IPS DF 6.9 (cell line): ENCODE measurements at regions not wholly inside any gene's neighbourhood (a gene's known extent, or its start where the extent isn't known, plus 50 kb on each side); places are given as distances from the start of the nearest gene placed in this dataset.

Source experiments
- DNase-seq: peaks from one replicate; pipeline ENCODE4 v3.0.0-alpha.2; 2013; ENCODE audit warnings: low read depth, low spot score
- H3K27ac ChIP-seq: one replicate; pipeline ENCODE4 v1.5.1; 2013; ENCODE audit warnings: low read length, control low read depth
- H3K27me3 ChIP-seq: 2 replicates; pipeline ENCODE4 v1.6.1; 2013; ENCODE audit warnings: mild to moderate bottlenecking, low read length; ENCODE audit not compliant: control insufficient read depth, insufficient read depth
- H3K36me3 ChIP-seq: 2 replicates; pipeline ENCODE4 v1.6.1; 2013; ENCODE audit warnings: low read length; ENCODE audit not compliant: control insufficient read depth, insufficient read depth
- H3K4me1 ChIP-seq: 2 replicates; pipeline ENCODE4 v1.6.1; 2013; ENCODE audit warnings: low read length; ENCODE audit not compliant: control insufficient read depth, insufficient read depth
- H3K4me3 ChIP-seq: 2 replicates; pipeline ENCODE4 v1.5.1; 2013; ENCODE audit warnings: mild to moderate bottlenecking, low read length
- H3K9me3 ChIP-seq: 2 replicates; pipeline ENCODE4 v1.6.1; 2013; ENCODE audit warnings: low read length, inconsistent platforms; ENCODE audit not compliant: control insufficient read depth, insufficient read depth
- WGBS: extraction: QIAGEN DNeasy Blood & Tissue Kit; methylation state at CpG from one replicate; pipeline ENCODE4 v1.1.7; 2013; ENCODE audit warnings: mixed read lengths, missing lambda C conversion rate; ENCODE audit not compliant: insufficient read length, insufficient coverage; 5-methylcytosine and 5-hydroxymethylcytosine counted together

GRCh38 chr16:55273959-55274358 lies 50.0 kb upstream of the IRX6 start:
- no peak overlapping the region for H3K4me3 ChIP-seq
- H3K36me3 ChIP-seq: no peaks in the 10 kb centered on the region
- H3K27me3 ChIP-seq: no peaks in the 10 kb centered on the region
- DNase-seq: no peak
- whole genome bisulfite sequencing: no CpG with 5 or more reads among the region's 5 CpGs
- no peak overlapping the region for H3K27ac ChIP-seq
- no peaks in the 10 kb centered on the region for H3K9me3 ChIP-seq
- no peaks in the 10 kb centered on the region for H3K4me1 ChIP-seq
